GM12873 (cell line): ENCODE measurements at regions not wholly inside any gene's neighbourhood (a gene's known extent, or its start where the extent isn't known, plus 50 kb on each side); places are given as distances from the start of the nearest gene placed in this dataset.

Source experiments
- CTCF ChIP-seq: IDR thresholded peaks from 2 replicates; pipeline ENCODE4 v1.5.1; 2012; ENCODE audit warnings: low read depth, mild to moderate bottlenecking, moderate library complexity, low read length, control low read depth; ENCODE audit not compliant: insufficient read depth; ENCODE audit errors: missing control alignments

GRCh38 chr2:192585418-192585817, 390.7 kb upstream of the TMEFF2 start:
- TF ChIP-seq CTCF = no peak

GRCh38 chr2:192584976-192585375, 390.2 kb upstream of the TMEFF2 start:
- TF ChIP-seq CTCF = no peak

DNA sequence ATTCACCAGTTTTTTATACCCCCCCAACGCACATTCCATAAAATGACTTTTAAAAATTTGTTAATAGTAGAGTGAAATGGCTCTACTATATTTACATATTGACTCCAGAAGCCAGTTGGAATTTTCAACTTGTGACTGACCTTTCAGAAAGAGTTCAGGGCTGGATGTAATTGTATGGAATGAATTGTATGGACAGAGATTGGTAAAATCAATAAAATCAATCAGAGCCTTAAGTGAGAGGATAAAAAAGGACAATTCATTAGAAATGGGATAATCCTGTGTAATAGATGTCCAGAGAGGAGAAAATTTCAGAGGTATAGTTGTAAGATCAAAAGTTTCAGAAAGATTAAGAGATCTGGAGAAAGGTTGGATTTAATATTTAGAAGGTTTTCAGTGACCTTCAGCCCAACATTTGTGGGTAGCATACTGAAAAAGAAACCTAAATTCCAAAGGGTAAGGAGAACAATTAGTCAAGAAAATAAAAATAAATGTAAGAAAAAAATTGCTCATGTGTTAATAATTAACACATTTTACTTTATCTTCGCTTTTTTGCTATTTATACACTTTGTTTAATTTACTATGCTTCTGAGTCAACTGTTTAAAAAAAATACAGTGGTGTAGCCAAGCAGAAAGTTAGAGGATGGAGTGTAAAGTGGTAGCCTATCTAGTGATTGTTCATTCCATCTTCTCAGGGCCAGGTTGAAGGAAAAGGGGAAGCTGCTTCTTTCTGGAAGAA, 385.4 kb upstream of the TMEFF2 start:
- TF ChIP-seq CTCF = no peak

DNA sequence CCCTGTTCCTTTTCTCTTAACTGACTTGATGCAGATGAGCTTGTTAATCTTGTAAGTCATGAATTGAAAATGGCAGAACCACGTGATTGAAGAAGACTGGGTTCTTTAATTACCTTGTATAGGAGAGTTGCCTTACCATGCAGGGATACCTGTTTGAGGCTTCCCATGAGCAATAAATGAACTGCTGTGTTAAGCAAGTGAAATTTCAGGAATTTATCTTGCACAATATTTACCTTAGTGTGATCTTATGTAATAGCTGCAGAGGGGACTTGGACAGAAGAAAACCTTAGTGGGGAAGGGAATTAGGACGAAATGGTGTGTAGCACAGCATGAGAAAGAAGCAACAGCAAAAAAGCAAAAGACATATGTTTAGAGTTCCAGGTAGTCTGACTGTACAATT, 384.0 kb upstream of the TMEFF2 start:
- TF ChIP-seq CTCF = no peak

- no peak for TF ChIP-seq CTCF
Measured at GRCh38 chr2:192577706-192578105, 383.0 kb upstream of the TMEFF2 start.

DNA sequence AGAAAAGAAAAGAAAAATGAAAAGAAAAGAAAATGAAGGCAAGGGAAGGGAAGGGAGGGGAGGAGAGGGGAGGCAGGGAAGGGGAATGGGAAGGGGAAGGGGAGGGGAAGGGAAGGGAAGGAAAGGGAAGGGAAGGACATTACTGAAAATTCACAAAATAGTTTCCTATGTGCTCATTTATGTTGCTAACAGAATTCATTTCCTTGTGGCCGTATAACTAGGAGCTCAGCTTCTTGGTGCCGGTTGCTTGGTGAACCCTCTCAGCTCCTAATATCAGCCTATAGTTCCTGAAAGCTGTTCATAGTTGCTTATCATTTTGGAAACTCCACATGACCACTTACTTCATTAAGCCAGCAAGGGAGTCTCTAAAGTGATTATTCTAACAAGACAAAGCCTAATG, 379.8 kb upstream of the TMEFF2 start:
- no peak for TF ChIP-seq CTCF

DNA sequence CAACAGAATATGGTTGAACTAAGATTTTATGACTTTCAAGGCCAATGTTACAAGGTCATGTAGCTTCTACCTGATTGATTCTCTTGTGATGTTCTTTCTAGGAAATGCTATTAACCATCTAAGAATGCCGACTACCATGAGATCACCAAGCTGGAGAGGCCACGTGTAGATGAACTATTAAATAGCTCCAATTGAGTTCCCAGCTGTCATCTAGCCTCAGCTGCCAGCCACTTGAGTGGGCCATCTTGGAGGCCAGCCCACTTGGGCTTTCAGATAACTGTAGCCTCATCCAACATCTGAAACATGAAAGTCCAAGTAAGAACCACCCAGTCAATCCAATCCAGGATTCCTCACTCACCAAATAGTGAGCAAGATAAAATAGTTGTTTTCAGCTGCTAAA, 376.9 kb upstream of the TMEFF2 start:
- no peak for TF ChIP-seq CTCF
